Mesodermal cell (in vitro differentiated cells): ENCODE measurements at regions not wholly inside any gene's neighbourhood (a gene's known extent, or its start where the extent isn't known, plus 50 kb on each side); places are given as distances from the start of the nearest gene placed in this dataset.

Experiments
- H3K27ac ChIP-seq: 2 replicates; pipeline ENCODE4 v1.7.0; 2013; ENCODE audit warnings: mild to moderate bottlenecking, low read depth, low read length, moderate library complexity; ENCODE audit not compliant: severe bottlenecking
- H3K36me3 ChIP-seq: 2 replicates; pipeline ENCODE4 v1.7.1; 2013; ENCODE audit warnings: mild to moderate bottlenecking, low read length, moderate library complexity; ENCODE audit not compliant: control insufficient read depth, insufficient read depth
- H3K4me1 ChIP-seq: one replicate; pipeline ENCODE4 v1.7.1; 2013; ENCODE audit warnings: mild to moderate bottlenecking, low read length; ENCODE audit not compliant: insufficient read depth, control insufficient read depth, poor library complexity, severe bottlenecking
- H3K4me3 ChIP-seq: 2 replicates; pipeline ENCODE4 v1.7.0; 2013; ENCODE audit warnings: low read length, control low read depth, mild to moderate bottlenecking; ENCODE audit not compliant: insufficient read depth, poor library complexity, severe bottlenecking; ENCODE audit errors: extremely low read depth
- H3K9me3 ChIP-seq: 2 replicates; pipeline ENCODE4 v1.7.1; 2013; ENCODE audit warnings: mild to moderate bottlenecking, low read length, moderate library complexity; ENCODE audit not compliant: control insufficient read depth
- WGBS, 2 experiments: methylation state at CpG; one replicate each; pipeline ENCODE4 v1.1.5; 2013; ENCODE audit warnings: missing lambda C conversion rate in 2 of 2; ENCODE audit not compliant: insufficient coverage in 2 of 2; 5-methylcytosine and 5-hydroxymethylcytosine counted together

GRCh38 chr11:122215244-122215992 is 99.4 kb upstream of the BLID start:
- H3K27ac ChIP-seq, result peak overlapping the region; percentile 63
- 24 to 26% methylated on average over 8 of the region's 11 CpGs for WGBS, 2 experiments
- no peak overlapping the region for H3K4me3 ChIP-seq
- H3K36me3 ChIP-seq, result no peaks in the 10 kb centered on the region
- H3K4me1 ChIP-seq, result peaks cover 16% of the 10 kb centered on the region
- no peaks in the 10 kb centered on the region for H3K9me3 ChIP-seq

- no peaks in the 10 kb centered on the region for H3K36me3 ChIP-seq
- peaks cover 18% of the 10 kb centered on the region for H3K4me1 ChIP-seq
- H3K4me3 ChIP-seq, result no peak overlapping the region
- no peak overlapping the region for H3K27ac ChIP-seq
- H3K9me3 ChIP-seq, result no peaks in the 10 kb centered on the region
- WGBS, 2 experiments, result 86 to 91% methylated on average over 2 of the region's 2 CpGs
Measured at GRCh38 chr11:122214567-122214966, 98.6 kb upstream of the BLID start.

DNA sequence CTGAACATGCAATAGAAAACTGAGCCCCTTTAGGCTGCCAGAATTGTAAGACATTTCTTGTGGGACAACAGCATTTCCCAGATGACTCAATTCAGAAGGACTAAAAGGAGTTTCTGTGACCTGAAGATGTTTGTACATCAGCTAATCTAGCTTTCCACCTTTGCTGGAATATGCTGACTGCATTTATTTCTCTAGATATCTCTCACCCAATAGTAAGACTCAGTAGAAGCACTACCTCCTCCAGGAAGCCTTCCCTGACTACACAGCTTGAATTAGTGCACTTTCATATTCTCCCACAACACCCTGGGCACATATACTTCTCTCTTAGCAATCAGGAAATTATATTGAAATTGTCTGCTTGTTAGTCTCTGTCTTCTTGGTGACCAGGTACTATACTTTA is 98.1 kb upstream of the BLID start:
- no peaks in the 10 kb centered on the region for H3K36me3 ChIP-seq
- no peak overlapping the region for H3K27ac ChIP-seq
- peaks cover 18% of the 10 kb centered on the region for H3K4me1 ChIP-seq
- H3K9me3 ChIP-seq, result no peaks in the 10 kb centered on the region
- H3K4me3 ChIP-seq, result no peak overlapping the region

DNA sequence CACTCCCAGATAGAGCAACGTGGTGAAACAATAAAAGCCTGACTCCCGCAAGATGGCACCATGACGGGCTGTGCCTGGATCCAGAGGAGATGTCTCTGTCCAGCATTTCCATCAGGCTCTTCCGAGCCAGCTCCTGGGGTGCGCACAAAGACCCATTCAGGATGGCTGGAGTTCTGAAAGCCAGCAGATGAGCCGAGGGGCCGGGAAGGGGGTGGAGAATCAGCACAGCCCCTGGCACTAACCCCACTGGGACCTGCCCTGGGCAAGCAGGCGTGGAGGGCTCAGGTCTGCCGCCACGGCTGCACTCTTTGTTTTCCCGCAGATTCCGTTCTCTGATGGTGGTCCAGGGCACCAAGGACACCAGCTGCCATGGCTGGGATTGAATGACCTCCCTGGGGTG is 97.2 kb upstream of the BLID start:
- Histone ChIP-seq H3K27ac (no peak overlapping the region), H3K9me3 (no peaks in the 10 kb centered on the region), H3K4me1 (peaks cover 18% of the 10 kb centered on the region), H3K4me3 (no peak overlapping the region), H3K36me3 (no peaks in the 10 kb centered on the region)
- 92 to 93% methylated on average over 11 of the region's 12 CpGs for WGBS, 2 experiments

- H3K4me3 ChIP-seq, result no peak overlapping the region
- no peaks in the 10 kb centered on the region for H3K9me3 ChIP-seq
- no peak overlapping the region for H3K27ac ChIP-seq
- H3K36me3 ChIP-seq, result no peaks in the 10 kb centered on the region
- 83 to 100% methylated on average over 1 of the region's 2 CpGs for WGBS, 2 experiments
- H3K4me1 ChIP-seq, result peaks cover 16% of the 10 kb centered on the region
Measured at GRCh38 chr11:122210367-122210997, 94.5 kb upstream of the BLID start.

DNA sequence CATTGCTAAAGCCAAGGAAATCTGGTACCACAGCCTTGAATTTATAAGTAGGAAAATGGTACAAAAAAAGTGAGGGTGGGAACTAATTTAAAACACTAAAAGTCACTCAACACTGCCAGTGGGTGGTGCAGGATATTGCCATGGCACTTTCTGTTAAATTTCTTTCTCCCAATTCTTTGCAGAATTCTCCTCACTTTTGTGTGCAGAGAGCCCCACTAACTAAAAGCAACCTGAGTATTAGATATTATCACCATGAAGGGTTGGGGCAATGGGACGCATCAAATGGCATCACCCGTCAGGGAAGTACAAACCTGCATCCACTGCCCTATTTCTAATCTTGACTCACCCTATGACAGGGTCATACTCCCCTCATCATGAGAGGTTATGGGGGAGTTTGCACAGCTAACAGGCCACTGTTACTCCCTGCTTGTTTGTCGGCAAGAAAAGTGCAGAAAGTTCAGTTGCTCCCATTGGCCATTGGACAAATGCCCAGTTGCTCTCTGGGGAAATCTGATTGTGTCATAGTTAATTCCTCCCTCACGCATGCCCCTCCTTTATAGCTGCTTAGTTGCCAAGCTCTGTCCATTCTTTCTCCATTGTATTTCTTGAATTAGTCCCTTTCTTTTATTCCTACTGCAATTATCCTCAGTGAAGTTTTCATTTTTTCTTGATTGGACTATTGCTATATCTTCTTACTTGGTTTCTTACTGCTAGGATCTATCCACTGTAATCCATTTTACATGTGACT is 93.8 kb upstream of the BLID start:
- Histone ChIP-seq H3K4me3 (no peak overlapping the region), H3K9me3 (no peaks in the 10 kb centered on the region), H3K4me1 (peaks cover 13% of the 10 kb centered on the region), H3K27ac (no peak overlapping the region), H3K36me3 (no peaks in the 10 kb centered on the region)
- WGBS, 2 experiments, result 88 to 100% methylated on average over 1 to 3 of the region's 4 CpGs

DNA sequence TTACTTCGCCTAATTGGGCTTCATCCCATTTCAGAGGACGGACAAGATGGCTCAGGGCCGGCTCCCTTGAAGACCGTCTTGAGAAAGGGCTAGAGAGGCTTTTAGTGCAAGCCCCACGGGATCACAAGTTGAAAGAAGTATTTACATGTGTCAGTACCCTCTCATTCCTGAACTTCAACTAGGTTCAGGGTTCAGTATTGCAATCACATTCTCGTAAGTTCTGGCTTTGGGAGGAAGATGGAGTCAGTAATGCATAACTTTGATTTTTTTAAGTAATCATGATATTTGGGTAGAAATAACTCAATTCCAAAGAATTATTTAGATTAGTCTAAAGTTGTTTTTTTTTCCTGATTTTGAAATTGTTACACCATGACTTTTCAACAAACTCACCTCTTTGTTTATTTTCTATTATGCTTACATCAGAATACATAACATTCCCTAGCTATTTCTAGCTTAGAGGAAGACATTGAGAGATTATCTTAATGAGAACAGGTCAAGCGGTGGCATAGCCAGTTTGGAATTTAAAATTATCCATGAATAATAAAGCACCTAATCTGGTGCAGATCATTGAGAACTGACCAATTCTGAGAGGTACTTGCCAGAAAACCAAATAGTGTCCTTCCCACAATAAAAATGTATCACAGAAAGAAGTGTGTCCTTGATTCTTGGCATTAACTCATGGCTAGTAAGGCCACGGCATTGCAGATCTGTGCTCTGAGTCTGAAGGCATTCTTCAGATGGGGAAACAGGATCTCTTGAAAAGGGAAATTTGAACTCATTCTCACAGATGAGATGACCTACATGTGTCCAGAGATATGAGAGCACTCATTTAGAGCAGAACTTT is 92.1 kb upstream of the BLID start:
- Histone ChIP-seq H3K4me3 (no peak overlapping the region), H3K4me1 (peaks cover 6% of the 10 kb centered on the region), H3K36me3 (no peaks in the 10 kb centered on the region), H3K27ac (no peak overlapping the region), H3K9me3 (no peaks in the 10 kb centered on the region)
- 96 to 98% methylated on average over 4 to 6 of the region's 8 CpGs for WGBS, 2 experiments

DNA sequence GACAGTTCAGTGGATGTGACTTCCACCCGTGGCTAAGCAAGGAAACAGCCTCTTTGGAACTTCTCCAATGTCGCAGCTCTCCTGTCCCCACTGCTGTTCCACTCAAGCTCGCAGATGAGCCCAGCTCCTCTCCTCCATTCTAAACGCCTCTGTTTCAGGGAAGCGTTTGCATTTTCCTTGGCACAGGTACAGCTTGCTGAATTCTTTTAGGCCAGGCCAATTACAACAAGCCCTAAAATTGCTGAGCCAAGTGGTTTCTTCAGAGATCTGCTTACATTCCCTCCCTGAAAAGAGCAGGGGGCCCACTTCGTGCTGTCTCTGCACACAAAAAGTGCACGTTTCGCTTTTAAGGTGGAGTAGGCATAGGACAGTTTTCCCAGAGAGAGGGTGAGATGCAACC is 91.5 kb upstream of the BLID start:
- 90 to 93% methylated on average over 5 to 6 of the region's 8 CpGs for WGBS, 2 experiments
- H3K4me3 ChIP-seq, result no peak overlapping the region
- H3K27ac ChIP-seq, result no peak overlapping the region
- H3K36me3 ChIP-seq, result no peaks in the 10 kb centered on the region
- H3K9me3 ChIP-seq, result no peaks in the 10 kb centered on the region
- H3K4me1 ChIP-seq, result peaks cover 6% of the 10 kb centered on the region

- no peak overlapping the region for H3K27ac ChIP-seq
- H3K4me1 ChIP-seq, result peaks cover under 1% of the 10 kb centered on the region
- 86 to 93% methylated on average over 4 to 5 of the region's 5 CpGs for WGBS, 2 experiments
- H3K9me3 ChIP-seq, result no peaks in the 10 kb centered on the region
- no peaks in the 10 kb centered on the region for H3K36me3 ChIP-seq
- H3K4me3 ChIP-seq, result no peak overlapping the region
Measured at GRCh38 chr11:122205036-122205435, 89.0 kb upstream of the BLID start.

DNA sequence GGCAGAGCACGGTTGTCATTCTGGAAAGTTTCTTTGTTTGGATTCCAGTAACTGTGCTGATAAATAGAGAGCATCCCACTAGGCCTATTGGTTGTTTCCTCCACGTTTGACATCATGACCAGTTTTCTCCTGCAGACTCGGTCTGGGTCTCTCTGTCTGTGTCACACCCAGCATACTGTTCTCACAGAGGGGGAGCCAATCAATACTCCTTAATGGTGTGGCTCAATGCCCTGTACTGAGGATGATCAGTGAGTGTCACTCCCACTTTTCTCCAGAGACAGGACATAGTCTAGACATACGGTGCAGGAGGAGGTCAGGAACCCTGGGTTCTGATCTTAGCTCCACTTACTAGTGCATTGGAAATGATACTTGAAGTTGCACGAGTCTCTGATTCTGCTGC is 88.2 kb upstream of the BLID start:
- Histone ChIP-seq H3K36me3 (no peaks in the 10 kb centered on the region), H3K27ac (no peak overlapping the region), H3K4me1 (peaks cover 5% of the 10 kb centered on the region), H3K4me3 (no peak overlapping the region), H3K9me3 (no peaks in the 10 kb centered on the region)
- 75 to 92% methylated on average over 3 to 4 of the region's 5 CpGs for WGBS, 2 experiments
